Activated CD4-positive, alpha-beta memory T cell treated with anti-CD3 and anti-CD28 coated beads, Interleukin-2, amount 10 ng/mL, durations not matched to agents 7 days and 5 days (primary cell): ENCODE measurements at regions not wholly inside any gene's neighbourhood (a gene's known extent, or its start where the extent isn't known, plus 50 kb on each side); places are given as distances from the start of the nearest gene placed in this dataset.

Experiments
- CTCF ChIA-PET: fragments of 350-600 bp; sonication (Branson Sonifier 250); formaldehyde crosslinking; loops from one replicate; lab custom pipeline; 2021; ENCODE audit warnings: antibody characterized with exemption, inconsistent platforms; lab: Charles Lee
- POLR2A ChIA-PET: fragments of 350-600 bp; sonication (Branson Sonifier 250); formaldehyde crosslinking; loops from one replicate; lab custom pipeline; 2021; ENCODE audit warnings: antibody characterized with exemption; lab: Charles Lee
- DNase-seq: peaks from one replicate; pipeline ENCODE4 v3.0.0-alpha.2; 2020
- H3K27ac Mint-ChIP-seq: one replicate; pipeline ENCODE4 v1.8.0; 2021; ENCODE audit warnings: mild to moderate bottlenecking, mixed read lengths
- H3K27me3 Mint-ChIP-seq: one replicate; pipeline ENCODE4 v1.8.0; 2021; ENCODE audit warnings: mixed read lengths
- H3K36me3 Mint-ChIP-seq: one replicate; pipeline ENCODE4 v1.8.0; 2021; ENCODE audit warnings: low read depth, mixed read lengths
- H3K4me1 Mint-ChIP-seq: one replicate; pipeline ENCODE4 v1.8.0; 2021; ENCODE audit warnings: mixed read lengths
- H3K4me3 Mint-ChIP-seq: one replicate; pipeline ENCODE4 v1.8.0; 2021; ENCODE audit warnings: mild to moderate bottlenecking, mixed read lengths
- H3K9me3 Mint-ChIP-seq: one replicate; pipeline ENCODE4 v1.8.0; 2021; ENCODE audit warnings: mixed read lengths

GRCh38 chr9:81372628-81373191, 316.6 kb downstream of the TLE1 start:
- Mint-ChIP-seq H3K27me3 (no peaks in the 10 kb centered on the region), H3K27ac (no peak overlapping the region), H3K9me3 (peaks cover 11% of the 10 kb centered on the region), H3K4me1 (no peaks in the 10 kb centered on the region), H3K4me3 (no peak overlapping the region), H3K36me3 (no peaks in the 10 kb centered on the region)
- DNase-seq: no peak
- ChIA-PET POLR2A (no interaction called here), CTCF (no interaction called here)

- Mint-ChIP-seq H3K36me3 (no peaks in the 10 kb centered on the region), H3K4me3 (no peak overlapping the region), H3K9me3 (peaks cover 18% of the 10 kb centered on the region), H3K4me1 (no peaks in the 10 kb centered on the region), H3K27me3 (no peaks in the 10 kb centered on the region), H3K27ac (no peak overlapping the region)
- POLR2A ChIA-PET: no interaction called here
- no peak for DNase-seq
- CTCF ChIA-PET: no interaction called here
Measured at GRCh38 chr9:81371824-81372223, 317.5 kb downstream of the TLE1 start.

GRCh38 chr9:81370650-81371049, 318.7 kb downstream of the TLE1 start:
- Mint-ChIP-seq H3K27ac (no peak overlapping the region), H3K4me3 (no peak overlapping the region), H3K36me3 (no peaks in the 10 kb centered on the region), H3K27me3 (no peaks in the 10 kb centered on the region), H3K9me3 (peaks cover 21% of the 10 kb centered on the region), H3K4me1 (no peaks in the 10 kb centered on the region)
- ChIA-PET CTCF (no interaction called here), POLR2A (no interaction called here)
- no peak for DNase-seq

- no peak for DNase-seq
- H3K9me3 Mint-ChIP-seq: peaks cover 22% of the 10 kb centered on the region
- no peaks in the 10 kb centered on the region for H3K36me3 Mint-ChIP-seq
- no peak overlapping the region for H3K4me3 Mint-ChIP-seq
- no peak overlapping the region for H3K27ac Mint-ChIP-seq
- no peaks in the 10 kb centered on the region for H3K4me1 Mint-ChIP-seq
- ChIA-PET CTCF (no interaction called here), POLR2A (no interaction called here)
- no peaks in the 10 kb centered on the region for H3K27me3 Mint-ChIP-seq
Measured at GRCh38 chr9:81370096-81370495, 319.3 kb downstream of the TLE1 start.

- ChIA-PET POLR2A (no interaction called here), CTCF (no interaction called here)
- no peaks in the 10 kb centered on the region for H3K27me3 Mint-ChIP-seq
Measured at GRCh38 chr9:81369121-81369520, 320.2 kb downstream of the TLE1 start.

GRCh38 chr9:81363916-81364480, 325.3 kb downstream of the TLE1 start:
- ChIA-PET CTCF (no interaction called here), POLR2A (no interaction called here)
- no peaks in the 10 kb centered on the region for H3K4me1 Mint-ChIP-seq
- no peak overlapping the region for H3K4me3 Mint-ChIP-seq
- H3K27me3 Mint-ChIP-seq: no peaks in the 10 kb centered on the region
- no peak overlapping the region for H3K27ac Mint-ChIP-seq
- H3K9me3 Mint-ChIP-seq: peaks cover 24% of the 10 kb centered on the region
- no peak for DNase-seq
- H3K36me3 Mint-ChIP-seq: no peaks in the 10 kb centered on the region

More at GRCh38 chr9:81369121-81369520, 320.2 kb downstream of the TLE1 start:
- H3K36me3 Mint-ChIP-seq: no peaks in the 10 kb centered on the region
- DNase-seq: no peak
- H3K27ac Mint-ChIP-seq: no peak overlapping the region
- H3K9me3 Mint-ChIP-seq: peaks cover 31% of the 10 kb centered on the region
- no peaks in the 10 kb centered on the region for H3K4me1 Mint-ChIP-seq
- H3K4me3 Mint-ChIP-seq: no peak overlapping the region

GRCh38 chr9:81361296-81361695, 328.1 kb downstream of the TLE1 start:
- H3K4me3 Mint-ChIP-seq: no peak overlapping the region
- H3K9me3 Mint-ChIP-seq: peaks cover 17% of the 10 kb centered on the region
- no peaks in the 10 kb centered on the region for H3K4me1 Mint-ChIP-seq
- no peak overlapping the region for H3K27ac Mint-ChIP-seq
- DNase-seq: no peak
- no peaks in the 10 kb centered on the region for H3K27me3 Mint-ChIP-seq
- ChIA-PET POLR2A (no interaction called here), CTCF (no interaction called here)
- no peaks in the 10 kb centered on the region for H3K36me3 Mint-ChIP-seq

- no peak for DNase-seq
- no peak overlapping the region for H3K27ac Mint-ChIP-seq
- H3K9me3 Mint-ChIP-seq: peaks cover 12% of the 10 kb centered on the region
- H3K27me3 Mint-ChIP-seq: no peaks in the 10 kb centered on the region
- no peaks in the 10 kb centered on the region for H3K4me1 Mint-ChIP-seq
- H3K36me3 Mint-ChIP-seq: no peaks in the 10 kb centered on the region
- no peak overlapping the region for H3K4me3 Mint-ChIP-seq
- ChIA-PET POLR2A (no interaction called here), CTCF (no interaction called here)
Measured at GRCh38 chr9:81351166-81351565, 338.2 kb downstream of the TLE1 start.

GRCh38 chr9:81344366-81344765, 345.0 kb downstream of the TLE1 start:
- Mint-ChIP-seq H3K4me1 (no peaks in the 10 kb centered on the region), H3K9me3 (peaks cover 3% of the 10 kb centered on the region), H3K27me3 (no peaks in the 10 kb centered on the region), H3K4me3 (no peak overlapping the region), H3K27ac (no peak overlapping the region), H3K36me3 (no peaks in the 10 kb centered on the region)
- no peak for DNase-seq
- CTCF ChIA-PET: no interaction called here
- POLR2A ChIA-PET: no interaction called here

GRCh38 chr9:81335879-81336421, 353.4 kb downstream of the TLE1 start:
- Mint-ChIP-seq H3K27me3 (no peaks in the 10 kb centered on the region), H3K4me1 (no peaks in the 10 kb centered on the region), H3K27ac (no peak overlapping the region), H3K36me3 (no peaks in the 10 kb centered on the region), H3K4me3 (no peak overlapping the region), H3K9me3 (peaks cover 9% of the 10 kb centered on the region)
- CTCF ChIA-PET: no interaction called here
- DNase-seq: no peak
- POLR2A ChIA-PET: no interaction called here

- POLR2A ChIA-PET: no interaction called here
- H3K36me3 Mint-ChIP-seq: no peaks in the 10 kb centered on the region
- CTCF ChIA-PET: no interaction called here
- peaks cover 19% of the 10 kb centered on the region for H3K9me3 Mint-ChIP-seq
- H3K27me3 Mint-ChIP-seq: no peaks in the 10 kb centered on the region
- H3K4me1 Mint-ChIP-seq: no peaks in the 10 kb centered on the region
- H3K4me3 Mint-ChIP-seq: no peak overlapping the region
- DNase-seq: no peak
- H3K27ac Mint-ChIP-seq: no peak overlapping the region
Measured at GRCh38 chr9:81321551-81321950, 367.8 kb downstream of the TLE1 start.

GRCh38 chr9:81320909-81321482, 368.4 kb downstream of the TLE1 start:
- Mint-ChIP-seq H3K4me1 (no peaks in the 10 kb centered on the region), H3K27ac (no peak overlapping the region), H3K36me3 (no peaks in the 10 kb centered on the region), H3K4me3 (no peak overlapping the region), H3K27me3 (no peaks in the 10 kb centered on the region), H3K9me3 (peaks cover 19% of the 10 kb centered on the region)
- DNase-seq: no peak
- CTCF ChIA-PET: no interaction called here
- POLR2A ChIA-PET: no interaction called here

GRCh38 chr9:81318571-81318970, 370.8 kb downstream of the TLE1 start:
- no peak overlapping the region for H3K27ac Mint-ChIP-seq
- no peak overlapping the region for H3K4me3 Mint-ChIP-seq
- no peaks in the 10 kb centered on the region for H3K4me1 Mint-ChIP-seq
- peaks cover 34% of the 10 kb centered on the region for H3K9me3 Mint-ChIP-seq
- H3K36me3 Mint-ChIP-seq: no peaks in the 10 kb centered on the region
- DNase-seq: no peak
- no peaks in the 10 kb centered on the region for H3K27me3 Mint-ChIP-seq
- ChIA-PET CTCF (no interaction called here), POLR2A (no interaction called here)

GRCh38 chr9:81317939-81318338, 371.4 kb downstream of the TLE1 start:
- Mint-ChIP-seq H3K4me3 (no peak overlapping the region), H3K4me1 (no peaks in the 10 kb centered on the region), H3K9me3 (peaks cover 35% of the 10 kb centered on the region), H3K36me3 (no peaks in the 10 kb centered on the region), H3K27me3 (no peaks in the 10 kb centered on the region), H3K27ac (no peak overlapping the region)
- ChIA-PET CTCF (interaction anchor here (0.6 kb wide), 1 partner anchor 13 kb away, joined by 3 read pairs; no protein-coding TSS in a partner anchor), POLR2A (no interaction called here)
- DNase-seq: no peak
